ENCODE measurements at regions not wholly inside any gene's neighbourhood (a gene's known extent, or its start where the extent isn't known, plus 50 kb on each side); places are given as distances from the start of the nearest gene placed in this dataset.
"Not testable (repeated sequence)": the region's sequence is repeated elsewhere in the genome, so short reads cannot be mapped to it uniquely, and the experiment has no call there.

- not testable (repeated sequence) for DNase-seq
These were observed 1533.5 kb upstream of the TPTE start for GRCh38 chr21:8987896-8988295.

GRCh38 chr21:8988696-8989095 is 1532.7 kb upstream of the TPTE start:
- no peak for DNase-seq

GRCh38 chr21:8989261-8989711 is 1532.1 kb upstream of the TPTE start:
- DNase-seq, result no peak

- no peak for DNase-seq
These were observed 1531.6 kb upstream of the TPTE start for GRCh38 chr21:8989721-8990325.

GRCh38 chr21:8990326-8991087 is 1530.9 kb upstream of the TPTE start:
- no peak for DNase-seq

- no peak for DNase-seq
These were observed 1530.1 kb upstream of the TPTE start for GRCh38 chr21:8991088-8991907.

GRCh38 chr21:8991968-8992621 is 1529.3 kb upstream of the TPTE start:
- DNase-seq, result no peak

GRCh38 chr21:8992731-8993174 is 1528.6 kb upstream of the TPTE start:
- no peak for DNase-seq

- no peak for DNase-seq
These were observed 1528.0 kb upstream of the TPTE start for GRCh38 chr21:8993284-8993942.

GRCh38 chr21:8993943-8994639 is 1527.3 kb upstream of the TPTE start:
- no peak for DNase-seq

- DNase-seq, result no peak
These were observed 1526.5 kb upstream of the TPTE start for GRCh38 chr21:8994640-8995511.

GRCh38 chr21:8996487-8996968 is 1524.9 kb upstream of the TPTE start:
- not testable (repeated sequence) for DNase-seq

- DNase-seq, result no peak
These were observed 1524.4 kb upstream of the TPTE start for GRCh38 chr21:8997011-8997440.

GRCh38 chr21:8997443-8998390 is 1523.7 kb upstream of the TPTE start:
- DNase-seq, result not testable (repeated sequence)

- not testable (repeated sequence) for DNase-seq
These were observed 1522.9 kb upstream of the TPTE start for GRCh38 chr21:8998480-8998879.

- DNase-seq, result no peak
These were observed 1522.3 kb upstream of the TPTE start for GRCh38 chr21:8998946-8999681.

GRCh38 chr21:9000132-9000531 is 1521.3 kb upstream of the TPTE start:
- DNase-seq, result not testable (repeated sequence)

GRCh38 chr21:9000671-9001070 is 1520.7 kb upstream of the TPTE start:
- not testable (repeated sequence) for DNase-seq

Measured in activated T-cell treated with anti-CD3 and anti-CD28 coated beads, Interleukin-2, amount 50 U/mL, for 48 hours (primary cell).